Psoas muscle (tissue), 7 donors: ENCODE measurements at regions not wholly inside any gene's neighbourhood (a gene's known extent, or its start where the extent isn't known, plus 50 kb on each side); places are given as distances from the start of the nearest gene placed in this dataset.

Experiments used
- ATAC-seq, 4 donors: fragments of 200-7000 bp; cut with Tn5 transposase; one replicate each; pipeline ENCODE4 v1.9.1; 2020; ENCODE audit warnings: moderate library complexity in 3 of 4, mild to moderate bottlenecking in 2 of 4
- DNase-seq, 2 donors: peaks; one replicate each; pipeline ENCODE4 v3.0.0-alpha.2; 2020
- H3K27ac ChIP-seq: fragments of 200-600 bp; one replicate; pipeline ENCODE4 v1.8.0; 2022
- H3K27me3 ChIP-seq, 3 donors: fragments of 200-600 bp in 1 of 3; one replicate each; pipeline versions ENCODE4 v1.6.1 to v1.8.0; 2013 to 2022; ENCODE audit warnings: low read length in 2 of 3, mild to moderate bottlenecking in 2 of 3, moderate library complexity in 1 of 3; ENCODE audit not compliant: insufficient read depth in 3 of 3
- H3K36me3 ChIP-seq, 2 donors: fragments of 200-600 bp in 1 of 2; one replicate each; pipeline versions ENCODE4 v1.6.1 to v1.8.0; 2013 to 2022; ENCODE audit warnings: low read depth in 1 of 2, mild to moderate bottlenecking in 1 of 2, moderate library complexity in 1 of 2; ENCODE audit not compliant: insufficient read depth in 1 of 2
- H3K4me1 ChIP-seq: fragments of 200-600 bp; one replicate; pipeline ENCODE4 v1.8.0; 2022
- H3K4me3 ChIP-seq: fragments of 200-600 bp; one replicate; pipeline ENCODE4 v1.8.0; 2022; ENCODE audit warnings: mild to moderate bottlenecking
- H3K9me3 ChIP-seq: fragments of 200-600 bp; one replicate; pipeline ENCODE4 v1.8.0; 2022
- WGBS, 3 donors: extraction: QIAGEN DNeasy Blood & Tissue Kit; methylation state at CpG; one replicate each; pipeline versions ENCODE4 v1.1.6 to v1.1.7; 2013; 5-methylcytosine and 5-hydroxymethylcytosine counted together
- intact Hi-C, 2 donors: fragments of 100-400 bp; cut with DNase I; formaldehyde crosslinking; loops; one replicate each; pipeline versions ENCODE4 v1.11.0 to v1.14.2; 2022
- TF ChIP-seq, protein P1 (sequence below): fragments of 200-600 bp; IDR thresholded peaks from one replicate; pipeline ENCODE4 v1.8.0; 2022; ENCODE audit warnings: antibody characterized with exemption
- donor health status: healthy with polysubstance abuse.
- donor health status: DM: no; HTN: no; CAD: no; lungs with moderate emphysema.
- donor health status: Bipolar disorder and iron deficiency.
- donor health status: healthy.
- donor health status: DM: yes; HTN: yes; CAD: no.
- donor health status: DM: no; HTN: no; CAD: no.
- donor health status: DM: yes; HTN: yes; CAD: no.

DNA sequence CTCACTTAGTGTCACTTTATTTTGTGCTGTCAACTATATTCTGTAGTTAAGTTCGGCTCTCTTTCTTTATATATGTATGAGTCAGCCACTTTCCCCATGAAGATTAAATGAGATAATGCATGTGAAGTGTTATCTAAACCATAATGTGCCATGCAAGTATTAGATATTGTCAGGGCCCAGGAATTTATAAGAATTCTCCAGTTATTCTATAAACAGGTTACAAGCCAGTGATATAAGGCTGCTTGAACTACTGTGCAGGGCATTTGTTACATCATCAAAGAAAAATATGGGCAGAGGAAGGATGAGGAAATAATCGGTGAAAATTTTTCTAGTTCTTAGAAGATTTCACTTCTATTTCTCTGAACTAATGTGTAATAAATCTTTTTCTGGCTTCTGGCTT is 1049.0 kb upstream of the NR2F2 start:
- no peak for ATAC-seq
- WGBS, 3 donors = 69 to 82% (median 72%) methylated on average over 2 of the region's 2 CpGs
- TF ChIP-seq, protein P1, sequence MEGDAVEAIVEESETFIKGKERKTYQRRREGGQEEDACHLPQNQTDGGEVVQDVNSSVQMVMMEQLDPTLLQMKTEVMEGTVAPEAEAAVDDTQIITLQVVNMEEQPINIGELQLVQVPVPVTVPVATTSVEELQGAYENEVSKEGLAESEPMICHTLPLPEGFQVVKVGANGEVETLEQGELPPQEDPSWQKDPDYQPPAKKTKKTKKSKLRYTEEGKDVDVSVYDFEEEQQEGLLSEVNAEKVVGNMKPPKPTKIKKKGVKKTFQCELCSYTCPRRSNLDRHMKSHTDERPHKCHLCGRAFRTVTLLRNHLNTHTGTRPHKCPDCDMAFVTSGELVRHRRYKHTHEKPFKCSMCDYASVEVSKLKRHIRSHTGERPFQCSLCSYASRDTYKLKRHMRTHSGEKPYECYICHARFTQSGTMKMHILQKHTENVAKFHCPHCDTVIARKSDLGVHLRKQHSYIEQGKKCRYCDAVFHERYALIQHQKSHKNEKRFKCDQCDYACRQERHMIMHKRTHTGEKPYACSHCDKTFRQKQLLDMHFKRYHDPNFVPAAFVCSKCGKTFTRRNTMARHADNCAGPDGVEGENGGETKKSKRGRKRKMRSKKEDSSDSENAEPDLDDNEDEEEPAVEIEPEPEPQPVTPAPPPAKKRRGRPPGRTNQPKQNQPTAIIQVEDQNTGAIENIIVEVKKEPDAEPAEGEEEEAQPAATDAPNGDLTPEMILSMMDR = no peak
- H3K4me1 ChIP-seq = no peaks in the 10 kb centered on the region
- DNase-seq = no peak
- H3K27ac ChIP-seq = no peak overlapping the region
- H3K27me3 ChIP-seq = no peaks in the 10 kb centered on the region
- intact Hi-C loops = no loop called here
- no peak overlapping the region for H3K4me3 ChIP-seq
- H3K36me3 ChIP-seq = no peaks in the 10 kb centered on the region
- H3K9me3 ChIP-seq = no peaks in the 10 kb centered on the region

DNA sequence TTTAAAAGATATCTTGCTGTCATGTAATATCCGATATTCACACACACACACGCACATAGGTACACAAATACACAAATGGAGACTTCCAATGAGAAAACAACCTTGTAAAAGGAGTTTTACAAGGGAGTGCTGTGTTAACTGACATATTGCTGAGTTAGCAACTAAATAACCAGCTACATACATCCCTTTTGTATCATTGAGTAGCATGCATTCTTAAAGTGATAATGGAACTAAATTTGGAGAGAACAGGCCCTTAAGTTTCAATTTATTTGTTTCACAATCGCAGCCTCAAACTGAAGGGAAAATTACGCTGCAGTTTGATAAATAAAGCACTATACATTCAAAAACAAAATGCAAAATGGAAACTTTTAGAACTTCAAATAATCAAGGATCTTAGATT is 1046.0 kb upstream of the NR2F2 start:
- ATAC-seq (no peak), DNase-seq (no peak)
- H3K27me3 ChIP-seq = no peaks in the 10 kb centered on the region
- H3K27ac ChIP-seq = no peak overlapping the region
- intact Hi-C loops = no loop called here
- WGBS, 3 donors = 95 to 97% (median 96%) methylated on average over 4 of the region's 4 CpGs
- TF ChIP-seq, protein P1 = no peak
- H3K4me1 ChIP-seq = no peaks in the 10 kb centered on the region
- no peaks in the 10 kb centered on the region for H3K36me3 ChIP-seq
- no peaks in the 10 kb centered on the region for H3K9me3 ChIP-seq
- no peak overlapping the region for H3K4me3 ChIP-seq

DNA sequence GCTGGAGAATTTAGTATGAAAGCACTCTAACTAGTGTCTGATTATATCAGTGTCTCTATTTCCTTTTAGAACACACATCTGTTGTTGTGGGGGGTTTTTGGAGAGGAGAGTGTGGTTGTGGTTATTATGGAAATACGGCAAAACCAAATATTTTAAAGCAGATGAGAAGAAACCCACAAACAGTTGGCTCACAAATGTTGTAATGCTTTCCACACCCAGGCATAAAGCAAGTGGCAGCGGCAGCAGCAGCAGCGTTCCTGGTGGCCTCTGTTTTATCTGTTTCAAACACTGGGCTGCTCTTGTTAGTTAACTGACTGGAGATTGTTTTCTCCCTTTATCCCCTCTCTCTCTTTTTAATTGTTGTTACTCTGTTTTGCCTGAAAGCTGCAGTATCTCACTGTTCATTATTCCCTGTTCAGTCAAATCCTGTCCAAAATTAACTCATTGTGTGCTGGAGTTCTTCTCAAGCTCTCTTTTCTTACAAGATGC is 1045.5 kb upstream of the NR2F2 start:
- ATAC-seq = no peak
- intact Hi-C loops = no loop called here
- H3K4me1 ChIP-seq = no peaks in the 10 kb centered on the region
- H3K36me3 ChIP-seq = no peaks in the 10 kb centered on the region
- no peak overlapping the region for H3K4me3 ChIP-seq
- no peaks in the 10 kb centered on the region for H3K9me3 ChIP-seq
- DNase-seq = no peak
- H3K27me3 ChIP-seq = no peaks in the 10 kb centered on the region
- H3K27ac ChIP-seq = no peak overlapping the region
- TF ChIP-seq, protein P1 = no peak
- 7 to 23% (median 16%) methylated on average over 3 of the region's 3 CpGs for WGBS, 3 donors

DNA sequence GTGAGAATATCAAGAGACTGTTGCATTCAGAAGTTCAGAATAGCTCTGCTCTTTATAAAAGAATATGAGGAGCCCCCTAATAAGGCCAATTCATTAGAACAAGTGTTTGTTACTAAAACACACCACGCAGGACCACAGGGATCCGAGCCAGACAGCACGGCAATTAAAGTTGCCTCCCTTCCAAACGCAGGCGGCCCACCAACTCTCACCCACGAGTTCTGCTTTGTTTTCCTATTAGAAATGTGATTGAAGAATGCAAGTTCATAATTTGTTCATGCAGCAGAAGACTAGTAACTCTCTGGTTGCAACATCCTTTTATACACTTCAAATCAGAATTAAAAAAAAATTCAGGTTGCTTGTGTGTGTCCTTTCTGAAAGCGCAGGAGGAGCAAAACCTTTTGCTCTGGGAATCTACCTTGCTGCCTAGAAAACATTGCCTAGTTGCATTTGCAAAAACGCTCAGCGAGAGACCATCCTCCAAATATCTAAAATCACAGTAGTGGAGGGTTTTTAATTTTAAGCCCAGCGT is 1044.1 kb upstream of the NR2F2 start:
- DNase-seq (no peak), ATAC-seq (no peak)
- no peaks in the 10 kb centered on the region for H3K27me3 ChIP-seq
- no peaks in the 10 kb centered on the region for H3K9me3 ChIP-seq
- H3K27ac ChIP-seq = no peak overlapping the region
- WGBS, 3 donors = 54 to 55% (median 55%) methylated on average over 10 of the region's 10 CpGs
- no peak overlapping the region for H3K4me3 ChIP-seq
- H3K36me3 ChIP-seq = no peaks in the 10 kb centered on the region
- no peaks in the 10 kb centered on the region for H3K4me1 ChIP-seq
- TF ChIP-seq, protein P1 = no peak
- intact Hi-C loops = no loop called here

DNA sequence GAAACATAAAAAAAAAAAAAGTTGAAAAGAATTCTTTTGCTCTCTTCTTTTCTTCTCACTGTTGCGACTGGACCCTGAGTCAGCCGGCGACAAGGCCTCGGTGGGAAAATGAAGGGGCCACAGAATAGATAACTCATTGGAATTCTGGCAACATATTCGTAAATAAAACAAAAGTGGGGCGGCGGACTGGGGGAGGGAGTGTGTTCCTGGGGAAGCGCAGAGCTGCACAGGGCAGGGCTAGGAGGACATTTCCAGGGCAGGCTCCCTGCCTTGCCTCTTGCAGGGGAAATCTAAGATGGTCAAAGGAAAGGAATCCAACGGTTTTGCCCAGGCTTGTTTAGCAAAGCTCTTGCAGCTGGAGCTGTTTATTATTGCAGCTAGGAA is 1042.8 kb upstream of the NR2F2 start:
- intact Hi-C loops = no loop called here
- no peaks in the 10 kb centered on the region for H3K9me3 ChIP-seq
- no peaks in the 10 kb centered on the region for H3K27me3 ChIP-seq

More for the DNA sequence above, 1042.8 kb upstream of the NR2F2 start:
- DNase-seq (no peak), ATAC-seq (no peak)
- no peaks in the 10 kb centered on the region for H3K36me3 ChIP-seq
- TF ChIP-seq, protein P1 = no peak
- WGBS, 3 donors = 80 to 86% (median 83%) methylated on average over 9 of the region's 9 CpGs
- no peak overlapping the region for H3K27ac ChIP-seq
- H3K4me1 ChIP-seq = no peaks in the 10 kb centered on the region
- no peak overlapping the region for H3K4me3 ChIP-seq
